ENCODE measurements at regions not wholly inside any gene's neighbourhood (a gene's known extent, or its start where the extent isn't known, plus 50 kb on each side); places are given as distances from the start of the nearest gene placed in this dataset.

GRCh38 chr2:172296267-172297046 lies 130.9 kb upstream of the ITGA6 start:
- Histone ChIP-seq H3K4me3 (ENCODE audit: low read length) (no peak overlapping the region), H3K27ac (ENCODE audit: low read length) (no peak overlapping the region), H3K27me3 (ENCODE audit: low read depth, low read length) (peaks cover 31% of the 10 kb centered on the region), H3K4me1 (ENCODE audit: low read length) (no peaks in the 10 kb centered on the region), H3K36me3 (replicated peaks; ENCODE audit: low read depth, low read length) (no peaks in the 10 kb centered on the region), H2AFZ (ENCODE audit: low read depth, low read length) (no peak overlapping the region), H3K9me3 (ENCODE audit: insufficient read depth, low read length) (no peaks in the 10 kb centered on the region), H4K20me1 (ENCODE audit: insufficient read depth, low read length) (no peaks in the 10 kb centered on the region), H3K4me2 (ENCODE audit: low read length) (no peak overlapping the region), H3K9ac (ENCODE audit: low read length) (no peak overlapping the region), H3K79me2 (ENCODE audit: low read length) (no peaks in the 10 kb centered on the region)
- TF ChIP-seq CTCF (IDR thresholded peaks at IDR 0.05; ENCODE audit: low read depth, low read length): no peak
- TF ChIP-seq EZH2phosphoT487 (IDR thresholded peaks at IDR 0.05; ENCODE audit: low read depth): no peak

- Histone ChIP-seq H3K4me3 (ENCODE audit: low read length) (no peak overlapping the region), H3K27ac (ENCODE audit: low read length) (no peak overlapping the region), H3K79me2 (ENCODE audit: low read length) (no peaks in the 10 kb centered on the region), H3K4me2 (ENCODE audit: low read length) (no peak overlapping the region), H3K4me1 (ENCODE audit: low read length) (no peaks in the 10 kb centered on the region), H3K9ac (ENCODE audit: low read length) (no peak overlapping the region), H2AFZ (ENCODE audit: low read depth, low read length) (no peak overlapping the region), H4K20me1 (ENCODE audit: insufficient read depth, low read length) (no peaks in the 10 kb centered on the region), H3K9me3 (ENCODE audit: insufficient read depth, low read length) (no peaks in the 10 kb centered on the region), H3K27me3 (ENCODE audit: low read depth, low read length) (peaks cover 36% of the 10 kb centered on the region), H3K36me3 (replicated peaks; ENCODE audit: low read depth, low read length) (no peaks in the 10 kb centered on the region)
- TF ChIP-seq EZH2phosphoT487 (IDR thresholded peaks at IDR 0.05; ENCODE audit: low read depth) (no peak), CTCF (IDR thresholded peaks at IDR 0.05; ENCODE audit: low read depth, low read length) (no peak)
Measured at GRCh38 chr2:172297531-172297930, 129.9 kb upstream of the ITGA6 start.

GRCh38 chr2:172297950-172298349 lies 129.4 kb upstream of the ITGA6 start:
- TF ChIP-seq CTCF (IDR thresholded peaks at IDR 0.05; ENCODE audit: low read depth, low read length) (no peak), EZH2phosphoT487 (IDR thresholded peaks at IDR 0.05; ENCODE audit: low read depth) (no peak)
- Histone ChIP-seq H3K9me3 (ENCODE audit: insufficient read depth, low read length) (no peaks in the 10 kb centered on the region), H3K4me2 (ENCODE audit: low read length) (no peak overlapping the region), H3K36me3 (replicated peaks; ENCODE audit: low read depth, low read length) (no peaks in the 10 kb centered on the region), H4K20me1 (ENCODE audit: insufficient read depth, low read length) (no peaks in the 10 kb centered on the region), H3K27me3 (ENCODE audit: low read depth, low read length) (peaks cover 37% of the 10 kb centered on the region), H2AFZ (ENCODE audit: low read depth, low read length) (no peak overlapping the region), H3K9ac (ENCODE audit: low read length) (no peak overlapping the region), H3K4me3 (ENCODE audit: low read length) (no peak overlapping the region), H3K27ac (ENCODE audit: low read length) (no peak overlapping the region), H3K4me1 (ENCODE audit: low read length) (no peaks in the 10 kb centered on the region), H3K79me2 (ENCODE audit: low read length) (no peaks in the 10 kb centered on the region)

- Histone ChIP-seq H3K27me3 (ENCODE audit: low read depth, low read length) (peaks cover 37% of the 10 kb centered on the region), H3K4me1 (ENCODE audit: low read length) (no peaks in the 10 kb centered on the region), H3K27ac (ENCODE audit: low read length) (no peak overlapping the region), H4K20me1 (ENCODE audit: insufficient read depth, low read length) (no peaks in the 10 kb centered on the region), H2AFZ (ENCODE audit: low read depth, low read length) (no peak overlapping the region), H3K9me3 (ENCODE audit: insufficient read depth, low read length) (no peaks in the 10 kb centered on the region), H3K79me2 (ENCODE audit: low read length) (no peaks in the 10 kb centered on the region), H3K4me3 (ENCODE audit: low read length) (no peak overlapping the region), H3K9ac (ENCODE audit: low read length) (no peak overlapping the region), H3K36me3 (replicated peaks; ENCODE audit: low read depth, low read length) (no peaks in the 10 kb centered on the region), H3K4me2 (ENCODE audit: low read length) (no peak overlapping the region)
- TF ChIP-seq EZH2phosphoT487 (IDR thresholded peaks at IDR 0.05; ENCODE audit: low read depth) (no peak), CTCF (IDR thresholded peaks at IDR 0.05; ENCODE audit: low read depth, low read length) (no peak)
Measured at GRCh38 chr2:172299741-172300140, 127.6 kb upstream of the ITGA6 start.

Measured in OCI-LY3 (cell line).